K562 (cell line): ENCODE measurements at regions not wholly inside any gene's neighbourhood (a gene's known extent, or its start where the extent isn't known, plus 50 kb on each side); places are given as distances from the start of the nearest gene placed in this dataset.

ENCODE experiments used
- ATAC-seq: fragments of 200-7000 bp; cut with Tn5 transposase; 3 replicates; pipeline ENCODE4 v1.9.1; 2020; ENCODE audit warnings: moderate library complexity
- BruUV-seq: library from RNA; stranded (reverse); fragments of 400-500 nt; replicated peaks from 2 replicates; lab custom pipeline; 2021; lab: Mats Ljungman, UMichigan
- CTCF ChIA-PET: fragments of 300-600 bp; formaldehyde crosslinking; extraction: SDS; loops from one replicate; lab custom pipeline; 2021; ENCODE audit warnings: low intra/inter-chr PET ratio; lab: Yijun Ruan, JAX
- POLR2A ChIA-PET: fragments of 300-600, 350-650 bp; sonication (Branson Sonifier 250); formaldehyde crosslinking; extraction: SDS; loops from one replicate; lab custom pipeline; 2021; ENCODE audit warnings: antibody characterized with exemption, inconsistent platforms; lab: Yijun Ruan, JAX
- DNase-seq, 4 experiments: peaks; one replicate each; pipeline versions ENCODE4 v3.0.0 to v3.0.0-alpha.2; 2011 to 2018; ENCODE audit warnings: low spot score in 3 of 4, mixed read lengths in 3 of 4; ENCODE audit errors: extremely low read depth in 1 of 4
- FAIRE-seq: peaks from 2 replicates; lab custom pipeline; 2011; peaks lifted over from hg19 to GRCh38; lab: Jason Lieb, UNC
- H2AFZ ChIP-seq: 2 replicates; pipeline ENCODE4 v1.6.0; 2011; ENCODE audit warnings: low read depth, low read length, control low read depth, inconsistent platforms
- H3K27ac ChIP-seq: fragments of 200-600 bp; 3 replicates; pipeline ENCODE4 v1.8.0; 2011; ENCODE audit warnings: low read depth, mild to moderate bottlenecking, control low read depth, inconsistent platforms, low read length, moderate library complexity, mixed read lengths; ENCODE audit errors: extremely low read depth
- H3K27me3 ChIP-seq, 2 experiments: fragments of 300-600 bp in 1 of 2; 2 replicates in 1 of 2; 3 replicates in 1 of 2; pipeline versions ENCODE4 v1.6.0 to v1.8.0; 2011; ENCODE audit warnings: inconsistent platforms in 2 of 2, low read length in 2 of 2, mild to moderate bottlenecking in 1 of 2, mixed read lengths in 1 of 2, moderate library complexity in 1 of 2; ENCODE audit not compliant: control insufficient read depth in 2 of 2, insufficient read depth in 2 of 2
- H3K36me3 ChIP-seq: fragments of 300-600 bp; 3 replicates; pipeline ENCODE4 v1.8.0; 2011; ENCODE audit warnings: mild to moderate bottlenecking, low read length, inconsistent platforms; ENCODE audit not compliant: control insufficient read depth, insufficient read depth
- H3K4me1 ChIP-seq, 2 experiments: fragments of 200-600 bp in 1 of 2; replicated peaks in 1 of 2; 2 replicates in 1 of 2; 3 replicates in 1 of 2; pipeline versions ENCODE4 v1.5.1 to v1.8.0; 2011; ENCODE audit warnings: inconsistent platforms in 2 of 2, low read length in 2 of 2, mild to moderate bottlenecking in 1 of 2, mixed read lengths in 1 of 2, moderate library complexity in 1 of 2; ENCODE audit not compliant: control insufficient read depth in 2 of 2, insufficient read depth in 2 of 2
- H3K4me2 ChIP-seq: 2 replicates; pipeline ENCODE4 v1.6.1; 2011; ENCODE audit warnings: low read length, control low read depth, inconsistent platforms, mixed read lengths; ENCODE audit not compliant: insufficient read depth
- H3K4me3 ChIP-seq: fragments of 200-600 bp; sonication (generic), shearing (Covaris generic); 2 replicates; pipeline ENCODE4 v1.5.1; 2016; ENCODE audit warnings: control low read depth, inconsistent platforms
- H3K79me2 ChIP-seq: fragments of 200-600 bp; 3 replicates; pipeline ENCODE4 v1.8.0; 2011; ENCODE audit warnings: low read length, inconsistent platforms; ENCODE audit not compliant: control insufficient read depth, insufficient read depth
- H3K9ac ChIP-seq, 2 experiments: 2 replicates each; pipeline versions ENCODE4 v1.6.0 to v1.6.1; 2011; ENCODE audit warnings: low read depth in 2 of 2, low read length in 2 of 2, control low read depth in 1 of 2, inconsistent platforms in 1 of 2, mild to moderate bottlenecking in 1 of 2, mixed read lengths in 1 of 2; ENCODE audit not compliant: insufficient read depth in 1 of 2
- H3K9me1 ChIP-seq: one replicate; pipeline ENCODE4 v1.6.0; 2011; ENCODE audit warnings: inconsistent platforms, mild to moderate bottlenecking, low read length, moderate library complexity; ENCODE audit not compliant: control insufficient read depth, insufficient read depth
- H3K9me3 ChIP-seq: replicated peaks from 2 replicates; pipeline ENCODE4 v1.5.1; 2011; ENCODE audit warnings: low read depth, low read length, inconsistent platforms; ENCODE audit not compliant: control insufficient read depth, insufficient read depth
- H4K20me1 ChIP-seq: replicated peaks from 2 replicates; pipeline ENCODE4 v1.6.1; 2011; ENCODE audit warnings: low read length, inconsistent platforms, mixed read lengths; ENCODE audit not compliant: control insufficient read depth, insufficient read depth
- ARNT ChIP-seq, 2 experiments: fragments of 450-650 bp; IDR thresholded peaks; 2 replicates each; pipeline ENCODE4 v1.6.1; 2016; ENCODE audit warnings: mild to moderate bottlenecking in 1 of 2
- CHCHD3 ChIP-seq: fragments of 250-450 bp; sonication (Bioruptor Pico); IDR thresholded peaks from 2 replicates; pipeline ENCODE4 v2.1.2; 2022; ENCODE audit warnings: mild to moderate bottlenecking
- CXXC5 ChIP-seq: fragments of 250-450 bp; sonication (Bioruptor Pico); IDR thresholded peaks from 2 replicates; pipeline ENCODE4 v1.8.0; 2022; ENCODE audit warnings: inconsistent platforms, mild to moderate bottlenecking, moderate library complexity
- NFIC ChIP-seq: fragments of 450-650 bp; IDR thresholded peaks from 2 replicates; pipeline ENCODE4 v1.6.1; 2017; ENCODE audit warnings: mild to moderate bottlenecking, inconsistent platforms
- NR1H2 ChIP-seq: sonication (generic); formaldehyde crosslinking; IDR thresholded peaks from 2 replicates; pipeline ENCODE4 v1.4.0; 2020; ENCODE audit warnings: mild to moderate bottlenecking, missing genetic modification reagents
- NR2C2 ChIP-seq, 2 experiments: fragments of 200-800 bp in 1 of 2; sonication (Bioruptor generic) in 1 of 2; sonication (generic) in 1 of 2; formaldehyde crosslinking in 1 of 2; IDR thresholded peaks; 2 replicates each; pipeline versions ENCODE4 v1.6.1 to v1.8.0; 2016 to 2022; ENCODE audit warnings: mild to moderate bottlenecking in 1 of 2, missing compliant biosample characterization in 1 of 2, missing genetic modification characterization in 1 of 2, missing genetic modification reagents in 1 of 2
- PATZ1 ChIP-seq: fragments of 250-450 bp; sonication (Bioruptor Pico); IDR thresholded peaks from 2 replicates; pipeline ENCODE4 v1.5.0; 2020; ENCODE audit warnings: mild to moderate bottlenecking, borderline replicate concordance
- RBFOX2 ChIP-seq: fragments of 200-400 bp; formaldehyde crosslinking; IDR thresholded peaks from 2 replicates; pipeline ENCODE4 v1.6.1; 2017; ENCODE audit warnings: low read depth, mild to moderate bottlenecking, low read length, moderate library complexity
- ZNF277 ChIP-seq: fragments of 250-450 bp; sonication (Bioruptor Pico); IDR thresholded peaks from 2 replicates; pipeline ENCODE4 v1.8.0; 2022; ENCODE audit warnings: inconsistent platforms, mild to moderate bottlenecking, moderate library complexity, borderline replicate concordance
- in situ Hi-C: fragments of 300-500 bp; cut with MboI; formaldehyde crosslinking; loops from 4 replicates; pipeline ENCODE4 v1.15.0; 2018; ENCODE audit warnings: inconsistent platforms, mixed read lengths
- intact Hi-C: fragments of 100-400 bp; cut with micrococcal nuclease; formaldehyde crosslinking; loops from 2 replicates; pipeline ENCODE4 v1.14.2; 2022

- no peaks in the 10 kb centered on the region for H4K20me1 ChIP-seq
- H3K4me3 ChIP-seq: no peak overlapping the region
- POLR2A ChIA-PET: no interaction called here
- H3K9me3 ChIP-seq: no peaks in the 10 kb centered on the region
- H3K79me2 ChIP-seq: no peaks in the 10 kb centered on the region
- DNase-seq: no peak
- no peak overlapping the region for H2AFZ ChIP-seq
- no peaks in the 10 kb centered on the region for H3K9me1 ChIP-seq
- H3K4me2 ChIP-seq: no peak overlapping the region
- TF ChIP-seq RBFOX2: no peak
- no peak for TF ChIP-seq CHCHD3
- no peak for TF ChIP-seq ARNT (IDR thresholded peaks at IDR 0.05)
- TF ChIP-seq PATZ1 (CRISPR knock-in tag): no peak
- no peak for TF ChIP-seq NR2C2 (CRISPR knock-in tag; IDR thresholded peaks at IDR 0.05)
- TF ChIP-seq NR2C2 (tag; IDR thresholded peaks at IDR 0.05): no peak
- TF ChIP-seq NR1H2 (CRISPR knock-in tag): no peak
- no peak for TF ChIP-seq ZNF277 (CRISPR knock-in tag)
- TF ChIP-seq CXXC5 (CRISPR knock-in tag): no peak
- no peak for TF ChIP-seq NFIC
- TF ChIP-seq, all 486 proteins: peak for 0
- FAIRE-seq (no peak), ATAC-seq (no peak)
- CTCF ChIA-PET: no interaction called here
- in situ Hi-C loops: no loop called here
- H3K4me1 ChIP-seq: no peaks in the 10 kb centered on the region
- H3K36me3 ChIP-seq: no peaks in the 10 kb centered on the region
- no peak overlapping the region for H3K27ac ChIP-seq
- no peaks in the 10 kb centered on the region for H3K27me3 ChIP-seq
- no peak overlapping the region for H3K9ac ChIP-seq
- no TSS peak for BruUV-seq
- intact Hi-C loops: no loop called here
Measured at GRCh38 chr10:20694296-20694695, 202.8 kb downstream of the NEBL start.
